Lower lobe of right lung (tissue), 2 donors: ENCODE measurements at regions not wholly inside any gene's neighbourhood (a gene's known extent, or its start where the extent isn't known, plus 50 kb on each side); places are given as distances from the start of the nearest gene placed in this dataset.

Source experiments
- ATAC-seq, 2 donors: fragments of 200-7000 bp; cut with Tn5 transposase; one replicate each; pipeline ENCODE4 v1.9.1; 2020 to 2022; ENCODE audit warnings: mild to moderate bottlenecking in 2 of 2, moderate library complexity in 2 of 2
- DNase-seq: peaks from one replicate; pipeline ENCODE4 v3.0.0-alpha.2; 2020
- H3K27ac ChIP-seq: fragments of 200-600 bp; one replicate; pipeline ENCODE4 v1.8.0; 2022
- H3K27me3 ChIP-seq: fragments of 200-600 bp; one replicate; pipeline ENCODE4 v1.8.0; 2022; ENCODE audit warnings: low read depth
- H3K36me3 ChIP-seq: fragments of 200-600 bp; one replicate; pipeline ENCODE4 v1.8.0; 2022; ENCODE audit warnings: mild to moderate bottlenecking
- H3K4me1 ChIP-seq: fragments of 200-600 bp; one replicate; pipeline ENCODE4 v1.8.0; 2022
- H3K4me3 ChIP-seq: fragments of 200-600 bp; one replicate; pipeline ENCODE4 v1.8.0; 2022; ENCODE audit warnings: mild to moderate bottlenecking
- H3K9me3 ChIP-seq: fragments of 200-600 bp; one replicate; pipeline ENCODE4 v1.8.0; 2022
- intact Hi-C: fragments of 100-400 bp; cut with DNase I; formaldehyde crosslinking; loops from one replicate; pipeline ENCODE4 v1.11.0; 2022
- TF ChIP-seq, protein P1 (sequence below): fragments of 200-600 bp; IDR thresholded peaks from one replicate; pipeline ENCODE4 v1.8.0; 2022; ENCODE audit warnings: antibody characterized with exemption, mild to moderate bottlenecking
- donor health status: DM: no; HTN: yes; CAD: no; lungs with severe emphysema.

DNA sequence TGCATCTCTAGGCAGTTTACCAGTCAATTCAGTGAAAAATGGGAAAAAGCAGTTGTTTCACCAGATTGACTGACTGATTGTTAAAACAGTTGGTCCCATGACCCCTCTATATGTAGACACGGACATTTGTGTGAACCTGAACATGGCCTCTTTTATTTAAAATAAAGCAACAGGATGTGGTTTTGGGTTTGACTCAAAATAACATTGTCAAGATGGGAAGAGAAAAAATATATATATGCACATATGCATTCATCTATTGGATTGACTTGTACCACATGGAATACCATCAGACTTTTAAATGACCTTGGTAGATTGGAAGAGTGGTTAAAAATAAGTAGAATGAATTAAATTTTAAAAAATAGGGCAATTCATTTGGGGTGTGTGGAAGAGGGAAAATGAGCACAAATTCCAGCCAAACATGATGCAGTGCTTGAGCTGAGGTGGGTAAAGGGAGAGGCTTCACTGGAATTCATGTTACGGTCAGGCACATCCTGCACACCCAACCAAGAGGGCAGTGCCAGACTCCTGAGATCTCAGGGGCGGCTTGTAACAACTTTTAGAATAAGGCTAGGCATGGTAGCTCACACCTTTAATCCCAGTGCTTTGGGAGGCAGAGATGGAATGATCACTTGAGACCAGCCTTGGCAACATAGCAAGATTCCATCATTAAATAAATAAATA, 560.7 kb upstream of the TENM3 start:
- Histone ChIP-seq H3K36me3 (no peaks in the 10 kb centered on the region), H3K4me1 (no peaks in the 10 kb centered on the region), H3K27ac (no peak overlapping the region), H3K9me3 (no peaks in the 10 kb centered on the region), H3K27me3 (no peaks in the 10 kb centered on the region), H3K4me3 (no peak overlapping the region)
- TF ChIP-seq, protein P1, sequence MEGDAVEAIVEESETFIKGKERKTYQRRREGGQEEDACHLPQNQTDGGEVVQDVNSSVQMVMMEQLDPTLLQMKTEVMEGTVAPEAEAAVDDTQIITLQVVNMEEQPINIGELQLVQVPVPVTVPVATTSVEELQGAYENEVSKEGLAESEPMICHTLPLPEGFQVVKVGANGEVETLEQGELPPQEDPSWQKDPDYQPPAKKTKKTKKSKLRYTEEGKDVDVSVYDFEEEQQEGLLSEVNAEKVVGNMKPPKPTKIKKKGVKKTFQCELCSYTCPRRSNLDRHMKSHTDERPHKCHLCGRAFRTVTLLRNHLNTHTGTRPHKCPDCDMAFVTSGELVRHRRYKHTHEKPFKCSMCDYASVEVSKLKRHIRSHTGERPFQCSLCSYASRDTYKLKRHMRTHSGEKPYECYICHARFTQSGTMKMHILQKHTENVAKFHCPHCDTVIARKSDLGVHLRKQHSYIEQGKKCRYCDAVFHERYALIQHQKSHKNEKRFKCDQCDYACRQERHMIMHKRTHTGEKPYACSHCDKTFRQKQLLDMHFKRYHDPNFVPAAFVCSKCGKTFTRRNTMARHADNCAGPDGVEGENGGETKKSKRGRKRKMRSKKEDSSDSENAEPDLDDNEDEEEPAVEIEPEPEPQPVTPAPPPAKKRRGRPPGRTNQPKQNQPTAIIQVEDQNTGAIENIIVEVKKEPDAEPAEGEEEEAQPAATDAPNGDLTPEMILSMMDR, result no peak
- intact Hi-C loops, result no loop called here
- ATAC-seq, result no peak
- no peak for DNase-seq

DNA sequence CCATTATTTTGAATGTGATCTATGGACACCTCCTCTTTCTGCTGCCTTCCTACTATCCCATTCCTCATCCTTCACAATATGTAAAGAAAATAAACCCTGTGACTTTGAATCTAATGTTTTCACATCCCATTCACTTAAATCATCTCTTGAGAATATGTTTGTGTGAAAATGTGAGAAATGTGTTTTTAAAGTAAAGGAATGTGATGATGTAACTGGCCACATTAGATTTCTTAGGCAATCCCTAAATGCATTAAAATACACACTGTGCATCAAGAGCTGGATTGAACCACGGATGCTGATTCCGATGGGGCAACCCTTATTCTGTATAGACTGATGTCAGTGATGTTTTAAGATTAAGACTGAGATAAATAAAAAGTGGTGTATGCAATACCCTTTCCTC, 558.9 kb upstream of the TENM3 start:
- no peak overlapping the region for H3K27ac ChIP-seq
- TF ChIP-seq, protein P1, result no peak
- intact Hi-C loops, result no loop called here
- ATAC-seq (no peak), DNase-seq (no peak)
- no peaks in the 10 kb centered on the region for H3K4me1 ChIP-seq
- no peaks in the 10 kb centered on the region for H3K9me3 ChIP-seq
- no peaks in the 10 kb centered on the region for H3K36me3 ChIP-seq
- H3K4me3 ChIP-seq, result no peak overlapping the region
- H3K27me3 ChIP-seq, result no peaks in the 10 kb centered on the region

DNA sequence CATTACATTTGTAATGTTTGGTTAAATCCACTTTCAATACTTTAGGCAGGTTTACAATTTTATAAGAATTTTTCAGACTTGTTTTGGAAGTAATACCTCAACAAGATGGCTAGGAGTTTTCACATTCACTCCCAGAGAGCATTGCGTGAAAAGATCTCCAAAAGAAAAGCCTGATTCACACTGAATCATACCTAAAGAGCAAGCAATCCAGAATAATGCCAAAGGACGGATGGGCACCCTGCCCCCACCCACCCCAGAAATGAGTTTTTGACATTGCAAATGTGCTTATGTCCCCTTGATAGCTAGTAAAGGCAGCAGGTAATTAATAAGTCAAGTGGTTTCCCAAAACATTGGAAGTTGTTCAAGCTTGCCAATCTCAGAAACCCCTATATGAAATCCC, 557.7 kb upstream of the TENM3 start:
- Histone ChIP-seq H3K36me3 (no peaks in the 10 kb centered on the region), H3K27me3 (no peaks in the 10 kb centered on the region), H3K4me1 (no peaks in the 10 kb centered on the region), H3K4me3 (no peak overlapping the region), H3K9me3 (no peaks in the 10 kb centered on the region), H3K27ac (no peak overlapping the region)
- DNase-seq (no peak), ATAC-seq (no peak)
- TF ChIP-seq, protein P1, result no peak
- intact Hi-C loops, result no loop called here

DNA sequence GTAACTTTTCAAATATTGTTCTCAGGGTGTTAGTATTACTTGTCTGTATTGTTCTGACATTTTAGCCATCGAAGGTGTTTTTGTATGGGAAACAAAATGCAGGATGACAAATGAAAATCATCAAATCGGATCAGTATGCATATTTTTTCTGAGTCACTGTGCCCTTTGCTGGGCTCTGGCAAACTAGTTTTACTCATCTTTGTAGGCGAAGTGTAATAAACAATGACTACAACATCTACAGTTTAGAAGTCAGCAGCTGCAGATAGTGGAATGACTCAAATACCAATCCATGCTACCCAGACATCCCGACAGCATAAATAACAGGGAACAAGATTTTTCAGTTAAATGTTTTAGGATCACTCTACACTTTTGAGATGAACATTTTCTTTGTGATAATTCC, 557.3 kb upstream of the TENM3 start:
- intact Hi-C loops, result no loop called here
- TF ChIP-seq, protein P1, result no peak
- Histone ChIP-seq H3K36me3 (no peaks in the 10 kb centered on the region), H3K4me3 (no peak overlapping the region), H3K27me3 (no peaks in the 10 kb centered on the region), H3K27ac (no peak overlapping the region), H3K9me3 (no peaks in the 10 kb centered on the region), H3K4me1 (no peaks in the 10 kb centered on the region)
- no peak for ATAC-seq
- DNase-seq, result no peak

DNA sequence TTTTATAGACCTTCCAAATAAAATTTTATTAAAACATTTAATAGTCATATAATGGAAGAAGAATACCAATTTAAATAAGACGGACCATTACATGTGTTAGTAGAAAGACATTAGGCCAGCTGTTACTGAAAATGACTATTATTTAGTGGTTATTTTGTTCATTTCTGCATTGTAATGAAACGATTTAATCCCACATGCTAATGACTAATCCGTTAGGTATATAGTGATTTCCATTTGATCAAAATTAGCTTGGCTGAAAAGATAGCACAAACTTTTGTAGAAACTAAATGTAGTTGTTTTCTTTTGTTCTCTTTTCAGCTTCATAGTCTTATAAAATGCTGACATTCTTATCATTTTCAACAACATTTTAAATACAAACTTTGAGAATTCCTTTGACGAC, 556.1 kb upstream of the TENM3 start:
- no peak overlapping the region for H3K4me3 ChIP-seq
- H3K4me1 ChIP-seq, result no peaks in the 10 kb centered on the region
- no peak for ATAC-seq
- no peaks in the 10 kb centered on the region for H3K36me3 ChIP-seq
- no peaks in the 10 kb centered on the region for H3K27me3 ChIP-seq
- intact Hi-C loops, result no loop called here
- no peak for DNase-seq
- TF ChIP-seq, protein P1, result no peak
- H3K27ac ChIP-seq, result no peak overlapping the region
- no peaks in the 10 kb centered on the region for H3K9me3 ChIP-seq
